CD4-positive, alpha-beta memory T cell (primary cell): ENCODE measurements at regions not wholly inside any gene's neighbourhood (a gene's known extent, or its start where the extent isn't known, plus 50 kb on each side); places are given as distances from the start of the nearest gene placed in this dataset.

Experiments used
- CTCF ChIA-PET: fragments of 350-600 bp; sonication (Branson Sonifier 250); formaldehyde crosslinking; loops from one replicate; lab custom pipeline; 2021; ENCODE audit warnings: inconsistent platforms; ENCODE audit not compliant: partially characterized antibody; lab: Charles Lee
- POLR2A ChIA-PET: fragments of 350-600 bp; sonication (Branson Sonifier 250); formaldehyde crosslinking; loops from one replicate; lab custom pipeline; 2021; ENCODE audit not compliant: partially characterized antibody; lab: Charles Lee
- DNase-seq, 5 donors: peaks; one replicate each; pipeline versions ENCODE4 v3.0.0 to v3.0.0-alpha.2; 2020 to 2022; ENCODE audit warnings: mixed read lengths in 1 of 5
- H3K27ac ChIP-seq: one replicate; pipeline ENCODE4 v1.7.0; 2013; ENCODE audit warnings: low read depth, low read length
- H3K27me3 ChIP-seq: 2 replicates; pipeline ENCODE4 v1.7.0; 2013; ENCODE audit warnings: mild to moderate bottlenecking, low read length, moderate library complexity; ENCODE audit not compliant: insufficient read depth
- H3K36me3 ChIP-seq: 2 replicates; pipeline ENCODE4 v1.7.0; 2013; ENCODE audit warnings: mild to moderate bottlenecking, low read length, moderate library complexity; ENCODE audit not compliant: insufficient read depth
- H3K4me1 ChIP-seq: 2 replicates; pipeline ENCODE4 v1.7.0; 2013; ENCODE audit warnings: mild to moderate bottlenecking, low read length, moderate library complexity; ENCODE audit not compliant: insufficient read depth
- H3K4me3 ChIP-seq, 2 donors: one replicate each; pipeline ENCODE4 v1.7.0; 2013; ENCODE audit warnings: low read length in 2 of 2, mild to moderate bottlenecking in 1 of 2
- H3K9me3 ChIP-seq, 2 donors: one replicate each; pipeline ENCODE4 v1.7.0; 2013; ENCODE audit warnings: low read length in 2 of 2, control low read depth in 1 of 2; ENCODE audit not compliant: control insufficient read depth in 1 of 2
- H3K27ac Mint-ChIP-seq, 7 donors: one replicate each; pipeline ENCODE4 v1.8.0; 2020 to 2021; ENCODE audit warnings: mixed read lengths in 7 of 7, mild to moderate bottlenecking in 6 of 7, inconsistent platforms in 3 of 7, moderate library complexity in 3 of 7
- H3K27me3 Mint-ChIP-seq, 2 donors: one replicate each; pipeline ENCODE4 v1.8.0; 2020 to 2021; ENCODE audit warnings: mixed read lengths in 2 of 2
- H3K36me3 Mint-ChIP-seq, 2 donors: one replicate each; pipeline ENCODE4 v1.8.0; 2020 to 2021; ENCODE audit warnings: mixed read lengths in 2 of 2, inconsistent platforms in 1 of 2, mild to moderate bottlenecking in 1 of 2
- H3K4me1 Mint-ChIP-seq, 4 donors: one replicate each; pipeline ENCODE4 v1.8.0; 2020 to 2021; ENCODE audit warnings: mixed read lengths in 4 of 4, mild to moderate bottlenecking in 1 of 4
- H3K4me3 Mint-ChIP-seq, 8 donors: one replicate each; pipeline ENCODE4 v1.8.0; 2020 to 2021; ENCODE audit warnings: mixed read lengths in 8 of 8, mild to moderate bottlenecking in 7 of 8, moderate library complexity in 6 of 8, inconsistent platforms in 3 of 8
- H3K9me3 Mint-ChIP-seq, 8 donors: one replicate each; pipeline ENCODE4 v1.8.0; 2020 to 2021; ENCODE audit warnings: mixed read lengths in 8 of 8, mild to moderate bottlenecking in 5 of 8, inconsistent platforms in 3 of 8, moderate library complexity in 1 of 8
- intact Hi-C: fragments of 100-400 bp; cut with micrococcal nuclease; formaldehyde crosslinking; loops from one replicate; pipeline ENCODE4 v1.15.1; 2023

DNA sequence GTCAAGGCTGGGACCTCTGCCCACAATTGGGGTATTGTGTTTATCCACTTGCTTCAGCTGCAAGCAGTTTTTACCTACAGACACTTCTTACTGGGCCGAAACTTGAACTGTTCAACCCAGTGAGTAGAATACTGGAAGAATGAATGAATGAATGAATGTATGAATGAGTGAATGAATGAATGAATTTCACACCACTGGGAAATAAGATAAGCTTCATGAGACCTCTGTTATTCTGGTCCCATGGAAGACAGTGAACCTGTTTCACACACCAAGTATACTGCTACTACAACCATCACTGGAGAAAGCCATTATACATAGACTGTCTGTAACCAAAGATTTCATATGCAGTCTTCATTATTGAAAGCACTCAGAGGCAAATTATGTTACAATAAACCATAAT lies 295.0 kb upstream of the GULP1 start:
- Histone ChIP-seq H3K9me3 (no peaks in the 10 kb centered on the region), H3K27me3 (no peaks in the 10 kb centered on the region), H3K4me3 (no peak overlapping the region), H3K27ac (no peak overlapping the region), H3K36me3 (no peaks in the 10 kb centered on the region), H3K4me1 (no peaks in the 10 kb centered on the region)
- DNase-seq, result no peak
- Mint-ChIP-seq H3K4me1 (peaks cover 0 to 4% (median 0%) of the 10 kb centered on the region in 4 donors), H3K4me3 (no peak overlapping the region), H3K27ac (no peak overlapping the region), H3K9me3 (peaks cover 0 to 7% (median 0%) of the 10 kb centered on the region in 8 donors), H3K36me3 (no peaks in the 10 kb centered on the region), H3K27me3 (no peaks in the 10 kb centered on the region)
- CTCF ChIA-PET, result no interaction called here
- POLR2A ChIA-PET, result no interaction called here
- intact Hi-C loops, result no loop called here

DNA sequence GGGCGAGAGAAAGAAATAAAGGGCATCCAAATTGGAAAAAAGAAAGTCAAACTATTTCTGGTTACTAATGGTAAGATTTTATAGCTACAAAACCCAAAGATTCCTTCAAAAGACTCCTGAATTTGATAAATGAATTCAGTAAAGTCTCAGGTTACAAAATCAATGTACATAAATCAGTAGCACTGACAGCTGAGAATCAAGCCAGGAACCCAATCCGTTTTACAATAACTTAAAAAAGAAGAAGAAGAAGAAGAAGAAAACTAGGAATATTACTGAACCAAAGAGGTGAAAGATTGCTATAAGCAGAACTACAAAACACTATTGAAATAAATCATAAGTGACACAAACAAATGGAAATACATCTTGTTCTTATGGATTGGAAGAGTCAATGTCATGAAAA lies 291.5 kb upstream of the GULP1 start:
- Histone ChIP-seq H3K27me3 (no peaks in the 10 kb centered on the region), H3K9me3 (no peaks in the 10 kb centered on the region), H3K4me3 (no peak overlapping the region), H3K36me3 (no peaks in the 10 kb centered on the region), H3K4me1 (no peaks in the 10 kb centered on the region), H3K27ac (no peak overlapping the region)
- H3K9me3 Mint-ChIP-seq, result peaks cover 0 to 7% (median 0%) of the 10 kb centered on the region in 8 donors
- ChIA-PET CTCF (no interaction called here), POLR2A (no interaction called here)
- H3K27ac Mint-ChIP-seq, result no peak overlapping the region
- DNase-seq, result no peak
- intact Hi-C loops, result no loop called here
- H3K4me1 Mint-ChIP-seq, result no peaks in the 10 kb centered on the region
- H3K27me3 Mint-ChIP-seq, result no peaks in the 10 kb centered on the region
- no peak overlapping the region for H3K4me3 Mint-ChIP-seq
- H3K36me3 Mint-ChIP-seq, result no peaks in the 10 kb centered on the region

DNA sequence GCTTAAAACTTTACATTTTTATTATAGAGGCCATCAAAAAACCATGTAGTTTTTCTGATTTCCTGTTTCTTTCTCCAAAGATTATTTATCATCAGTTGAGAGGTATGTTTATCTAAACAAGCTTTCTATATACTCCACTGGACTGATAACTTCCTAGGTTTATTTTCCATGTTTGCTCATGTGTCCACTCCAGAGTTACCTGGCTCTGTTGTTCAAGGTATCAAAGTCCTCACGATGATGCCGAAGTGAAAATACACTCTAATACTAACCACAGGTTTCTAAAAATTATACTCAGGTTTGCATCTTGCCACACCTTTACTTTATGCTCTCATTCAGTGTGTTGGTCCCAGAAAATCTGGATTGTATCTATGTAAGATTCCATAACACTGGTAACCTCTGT lies 287.9 kb upstream of the GULP1 start:
- H3K4me1 Mint-ChIP-seq, result no peaks in the 10 kb centered on the region
- CTCF ChIA-PET, result no interaction called here

DNA sequence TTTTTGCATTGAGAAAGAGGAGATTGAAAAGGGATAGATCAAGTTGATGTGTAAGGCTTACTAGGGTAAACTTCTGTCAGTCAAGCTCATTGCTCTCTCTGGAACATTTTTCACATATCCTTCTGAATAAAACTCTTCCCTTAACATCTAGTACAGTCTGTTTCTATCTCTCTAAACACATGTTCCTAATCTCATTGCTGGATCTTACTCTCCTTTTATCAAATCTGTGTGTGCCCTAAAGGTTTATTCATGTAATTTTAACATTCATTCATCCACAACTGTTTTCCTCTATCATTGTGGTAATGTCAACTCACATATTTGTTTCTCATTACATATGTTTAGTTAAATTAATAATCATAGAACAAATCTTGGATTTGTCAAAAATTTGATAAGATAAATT lies 277.9 kb upstream of the GULP1 start:
- POLR2A ChIA-PET, result no interaction called here
- H3K4me1 Mint-ChIP-seq, result no peaks in the 10 kb centered on the region
- peaks cover 0 to 4% (median under 1%) of the 10 kb centered on the region in 8 donors for H3K9me3 Mint-ChIP-seq
- no peaks in the 10 kb centered on the region for H3K36me3 Mint-ChIP-seq
- Histone ChIP-seq H3K27me3 (no peaks in the 10 kb centered on the region), H3K9me3 (no peaks in the 10 kb centered on the region), H3K4me1 (no peaks in the 10 kb centered on the region), H3K4me3 (no peak overlapping the region), H3K27ac (no peak overlapping the region), H3K36me3 (no peaks in the 10 kb centered on the region)
- no peak for DNase-seq
- CTCF ChIA-PET, result no interaction called here
- H3K27ac Mint-ChIP-seq, result no peak overlapping the region
- no peaks in the 10 kb centered on the region for H3K27me3 Mint-ChIP-seq
- intact Hi-C loops, result no loop called here
- H3K4me3 Mint-ChIP-seq, result no peak overlapping the region

More for the DNA sequence above, 287.9 kb upstream of the GULP1 start:
- Mint-ChIP-seq H3K27me3 (no peaks in the 10 kb centered on the region), H3K4me3 (no peak overlapping the region), H3K36me3 (no peaks in the 10 kb centered on the region), H3K27ac (no peak overlapping the region), H3K9me3 (peaks cover 0 to 4% (median 0%) of the 10 kb centered on the region in 8 donors)
- POLR2A ChIA-PET, result no interaction called here
- no peak overlapping the region for H3K27ac ChIP-seq
- intact Hi-C loops, result no loop called here
- no peaks in the 10 kb centered on the region for H3K9me3 ChIP-seq
- H3K36me3 ChIP-seq, result no peaks in the 10 kb centered on the region
- DNase-seq, result no peak
- H3K27me3 ChIP-seq, result no peaks in the 10 kb centered on the region
- H3K4me3 ChIP-seq, result no peak overlapping the region
- H3K4me1 ChIP-seq, result no peaks in the 10 kb centered on the region

DNA sequence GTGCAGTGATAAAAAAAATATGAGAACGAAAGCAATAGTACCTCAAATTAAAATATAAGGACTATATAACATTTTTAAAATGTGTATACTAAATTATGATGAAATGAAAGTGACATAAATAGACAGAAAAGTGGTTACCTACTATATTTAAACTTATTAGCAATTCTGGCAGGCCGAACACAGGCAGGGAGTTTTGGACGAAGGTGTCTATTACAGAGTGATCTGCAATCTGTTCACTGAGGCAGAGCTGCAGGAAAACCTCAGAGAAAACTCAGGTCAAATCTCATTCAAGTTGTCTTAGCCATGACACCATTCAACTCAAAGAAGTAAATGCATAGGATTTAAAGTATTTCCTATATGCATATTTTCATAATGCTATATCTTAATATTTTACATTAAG lies 274.8 kb upstream of the GULP1 start:
- no peaks in the 10 kb centered on the region for H3K27me3 Mint-ChIP-seq
- H3K4me3 ChIP-seq, result no peak overlapping the region
- no peaks in the 10 kb centered on the region for H3K36me3 Mint-ChIP-seq
- H3K9me3 ChIP-seq, result no peaks in the 10 kb centered on the region
- no peaks in the 10 kb centered on the region for H3K4me1 Mint-ChIP-seq
- H3K27ac Mint-ChIP-seq, result no peak overlapping the region
- no peak overlapping the region for H3K4me3 Mint-ChIP-seq
- H3K9me3 Mint-ChIP-seq, result peaks cover 0 to 7% (median 2%) of the 10 kb centered on the region in 8 donors
- no peaks in the 10 kb centered on the region for H3K27me3 ChIP-seq
- no peaks in the 10 kb centered on the region for H3K36me3 ChIP-seq
- no peaks in the 10 kb centered on the region for H3K4me1 ChIP-seq
- DNase-seq, result no peak
- intact Hi-C loops, result no loop called here
- POLR2A ChIA-PET, result no interaction called here
- CTCF ChIA-PET, result no interaction called here
- no peak overlapping the region for H3K27ac ChIP-seq

DNA sequence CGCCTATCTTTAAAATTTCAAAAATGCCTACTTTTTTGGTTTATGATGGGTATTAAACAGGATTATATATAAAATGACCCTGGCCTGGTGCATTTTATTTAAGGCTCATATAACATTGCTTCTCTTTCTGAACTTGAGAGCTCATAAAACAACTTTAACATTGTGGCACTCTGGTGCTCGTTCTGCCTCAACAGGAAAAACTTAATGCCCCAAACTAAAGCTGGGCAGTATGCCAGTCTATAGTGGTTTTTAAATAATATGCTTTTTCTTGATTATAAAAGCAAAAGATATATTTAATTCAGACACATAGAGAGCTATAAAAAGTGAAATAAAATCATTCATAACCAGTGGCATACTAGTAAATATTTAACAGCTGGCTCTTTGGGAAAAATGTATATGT lies 269.3 kb upstream of the GULP1 start:
- Histone ChIP-seq H3K36me3 (no peaks in the 10 kb centered on the region), H3K4me3 (no peak overlapping the region), H3K27ac (no peak overlapping the region), H3K9me3 (no peaks in the 10 kb centered on the region), H3K27me3 (no peaks in the 10 kb centered on the region), H3K4me1 (no peaks in the 10 kb centered on the region)
- Mint-ChIP-seq H3K36me3 (no peaks in the 10 kb centered on the region), H3K9me3 (peaks cover 0 to 5% (median 3%) of the 10 kb centered on the region in 8 donors), H3K27ac (no peak overlapping the region), H3K4me3 (no peak overlapping the region), H3K4me1 (no peaks in the 10 kb centered on the region), H3K27me3 (no peaks in the 10 kb centered on the region)
- intact Hi-C loops, result no loop called here
- POLR2A ChIA-PET, result no interaction called here
- CTCF ChIA-PET, result no interaction called here
- DNase-seq, result no peak

DNA sequence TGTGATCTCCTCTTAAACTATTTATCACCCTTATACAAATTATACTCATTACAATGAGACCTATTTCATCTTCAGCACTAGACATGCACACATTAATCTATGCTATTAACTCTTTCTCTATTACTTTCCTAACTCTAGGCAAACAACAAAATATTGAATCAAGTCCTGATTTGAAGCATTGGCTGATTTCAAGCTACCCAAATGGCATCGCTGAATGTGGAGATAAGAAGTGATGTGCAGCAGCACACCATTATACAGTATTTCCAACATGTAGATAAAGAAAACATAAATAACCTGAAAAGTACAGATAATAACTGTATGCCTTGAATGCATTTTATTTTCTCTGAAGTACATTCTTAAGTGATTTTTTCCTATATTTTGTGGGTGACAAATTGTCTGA lies 268.6 kb upstream of the GULP1 start:
- Mint-ChIP-seq H3K27ac (no peak overlapping the region), H3K9me3 (peaks cover 0 to 5% (median 3%) of the 10 kb centered on the region in 8 donors), H3K36me3 (no peaks in the 10 kb centered on the region), H3K4me3 (no peak overlapping the region), H3K4me1 (no peaks in the 10 kb centered on the region), H3K27me3 (no peaks in the 10 kb centered on the region)
- Histone ChIP-seq H3K9me3 (no peaks in the 10 kb centered on the region), H3K27ac (no peak overlapping the region), H3K4me3 (no peak overlapping the region), H3K4me1 (no peaks in the 10 kb centered on the region), H3K36me3 (no peaks in the 10 kb centered on the region), H3K27me3 (no peaks in the 10 kb centered on the region)
- ChIA-PET CTCF (no interaction called here), POLR2A (no interaction called here)
- DNase-seq, result no peak
- intact Hi-C loops, result no loop called here

DNA sequence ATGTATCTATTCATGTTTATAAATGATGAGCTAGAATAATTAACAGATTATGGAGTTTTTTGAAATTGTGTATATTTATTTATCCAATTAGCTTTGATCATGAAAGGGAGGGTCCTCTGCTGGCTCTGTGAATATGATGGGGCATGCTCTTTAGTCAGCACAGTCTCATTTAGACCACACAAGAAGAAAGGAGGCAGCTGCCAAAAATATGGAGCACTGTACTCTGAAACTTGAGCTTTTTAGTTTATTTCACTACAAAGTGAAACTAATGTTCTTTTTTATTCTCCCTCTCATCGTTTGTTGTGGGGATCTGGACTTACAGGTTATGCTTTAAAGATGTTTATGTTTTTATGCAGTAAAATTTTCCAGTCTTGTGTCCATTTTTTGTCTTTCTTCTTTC lies 266.9 kb upstream of the GULP1 start:
- ChIA-PET CTCF (no interaction called here), POLR2A (no interaction called here)
- no peaks in the 10 kb centered on the region for H3K4me1 ChIP-seq
- Mint-ChIP-seq H3K4me3 (no peak overlapping the region), H3K27ac (no peak overlapping the region), H3K27me3 (no peaks in the 10 kb centered on the region), H3K36me3 (no peaks in the 10 kb centered on the region), H3K9me3 (peaks cover 0 to 4% (median 0%) of the 10 kb centered on the region in 8 donors), H3K4me1 (no peaks in the 10 kb centered on the region)
- H3K27ac ChIP-seq, result no peak overlapping the region
- H3K27me3 ChIP-seq, result no peaks in the 10 kb centered on the region
- H3K9me3 ChIP-seq, result no peaks in the 10 kb centered on the region
- H3K4me3 ChIP-seq, result no peak overlapping the region
- H3K36me3 ChIP-seq, result no peaks in the 10 kb centered on the region
- intact Hi-C loops, result no loop called here
- DNase-seq, result no peak
